BLaER1 (cell line): ENCODE measurements at regions not wholly inside any gene's neighbourhood (a gene's known extent, or its start where the extent isn't known, plus 50 kb on each side); places are given as distances from the start of the nearest gene placed in this dataset.
"Not testable (repeated sequence)": the region's sequence is repeated elsewhere in the genome, so short reads cannot be mapped to it uniquely, and the experiment has no call there.

Experiments
- H3K27ac ChIP-seq: shearing (Covaris generic); formaldehyde crosslinking; 2 replicates; pipeline ENCODE4 v1.8.1; 2022
- H3K27me3 ChIP-seq: shearing (Covaris generic); formaldehyde crosslinking; 2 replicates; pipeline ENCODE4 v1.8.1; 2022
- H3K36me3 ChIP-seq: shearing (Covaris generic); formaldehyde crosslinking; 2 replicates; pipeline ENCODE4 v1.8.1; 2022
- H3K4me1 ChIP-seq: shearing (Covaris generic); formaldehyde crosslinking; 2 replicates; pipeline ENCODE4 v1.8.1; 2022
- H3K4me2 ChIP-seq: shearing (Covaris generic); formaldehyde crosslinking; 2 replicates; pipeline ENCODE4 v1.8.1; 2022
- H3K4me3 ChIP-seq: shearing (Covaris generic); formaldehyde crosslinking; 2 replicates; pipeline ENCODE4 v1.8.1; 2022
- H3K9ac ChIP-seq: shearing (Covaris generic); formaldehyde crosslinking; 2 replicates; pipeline ENCODE4 v1.8.1; 2022
- H3K9me3 ChIP-seq: shearing (Covaris generic); formaldehyde crosslinking; 2 replicates; pipeline ENCODE4 v1.8.1; 2022
- H4K20me1 ChIP-seq: shearing (Covaris generic); formaldehyde crosslinking; 2 replicates; pipeline ENCODE4 v1.8.1; 2022
- Cebpa-rat ChIP-seq: shearing (Covaris generic); IDR thresholded peaks from 2 replicates; pipeline ENCODE4 v1.8.1; 2022

- not testable (repeated sequence) for H3K9ac ChIP-seq, H4K20me1 ChIP-seq, H3K27me3 ChIP-seq, H3K4me1 ChIP-seq, H3K4me2 ChIP-seq, H3K36me3 ChIP-seq, H3K9me3 ChIP-seq, H3K27ac ChIP-seq, H3K4me3 ChIP-seq
Observed at GRCh38 chr4:55696424-55696823, 60.3 kb upstream of the NMU start.

GRCh38 chr4:55706541-55706940, 70.4 kb upstream of the NMU start:
- Histone ChIP-seq H3K4me2 (no peak overlapping the region), H3K4me3 (no peak overlapping the region), H3K36me3 (no peaks in the 10 kb centered on the region), H3K4me1 (no peaks in the 10 kb centered on the region), H3K9ac (no peak overlapping the region), H3K27ac (no peak overlapping the region), H3K9me3 (0 out of 2 replicates have a peak, but pooled peaks cover 4% of the 10 kb centered on the region), H3K27me3 (no peaks in the 10 kb centered on the region), H4K20me1 (no peaks in the 10 kb centered on the region)
- TF ChIP-seq Cebpa-rat, result no peak

- no peak overlapping the region for H3K4me3 ChIP-seq
- no peaks in the 10 kb centered on the region for H3K36me3 ChIP-seq
- no peak overlapping the region for H3K4me2 ChIP-seq
- no peak overlapping the region for H3K9ac ChIP-seq
- no peaks in the 10 kb centered on the region for H4K20me1 ChIP-seq
- no peak overlapping the region for H3K27ac ChIP-seq
- no peak for TF ChIP-seq Cebpa-rat
- H3K9me3 ChIP-seq, result 0 out of 2 replicates have a peak, but pooled peaks cover 4% of the 10 kb centered on the region
- H3K27me3 ChIP-seq, result no peaks in the 10 kb centered on the region
- no peaks in the 10 kb centered on the region for H3K4me1 ChIP-seq
Observed at GRCh38 chr4:55707507-55707906, 71.4 kb upstream of the NMU start.

- not testable (repeated sequence) for H3K9me3 ChIP-seq, H3K4me3 ChIP-seq, H3K27me3 ChIP-seq, H3K9ac ChIP-seq, H3K36me3 ChIP-seq, H3K4me2 ChIP-seq, H3K27ac ChIP-seq, H4K20me1 ChIP-seq, H3K4me1 ChIP-seq
Observed at GRCh38 chr4:55707991-55708390, 71.9 kb upstream of the NMU start.

- not testable (repeated sequence) for H3K9me3 ChIP-seq, H4K20me1 ChIP-seq, H3K4me3 ChIP-seq, H3K9ac ChIP-seq, H3K36me3 ChIP-seq, H3K4me1 ChIP-seq, H3K27me3 ChIP-seq, H3K4me2 ChIP-seq, H3K27ac ChIP-seq
Observed at GRCh38 chr4:55712835-55713234, 76.7 kb upstream of the NMU start.

GRCh38 chr4:55721651-55722050, 85.6 kb upstream of the NMU start:
- H3K27me3 ChIP-seq, result no peaks in the 10 kb centered on the region
- H3K4me2 ChIP-seq, result no peak overlapping the region
- H3K4me3 ChIP-seq, result no peak overlapping the region
- H3K27ac ChIP-seq, result no peak overlapping the region
- H3K9ac ChIP-seq, result no peak overlapping the region
- no peaks in the 10 kb centered on the region for H3K9me3 ChIP-seq
- no peak for TF ChIP-seq Cebpa-rat
- no peaks in the 10 kb centered on the region for H4K20me1 ChIP-seq
- no peaks in the 10 kb centered on the region for H3K36me3 ChIP-seq
- no peaks in the 10 kb centered on the region for H3K4me1 ChIP-seq

- Histone ChIP-seq H3K27me3 (no peaks in the 10 kb centered on the region), H3K4me2 (no peak overlapping the region), H3K27ac (no peak overlapping the region), H3K9ac (no peak overlapping the region), H3K36me3 (no peaks in the 10 kb centered on the region), H3K9me3 (no peaks in the 10 kb centered on the region), H4K20me1 (no peaks in the 10 kb centered on the region), H3K4me1 (no peaks in the 10 kb centered on the region), H3K4me3 (no peak overlapping the region)
- no peak for TF ChIP-seq Cebpa-rat
Observed at GRCh38 chr4:55722132-55722531, 86.0 kb upstream of the NMU start.

- Histone ChIP-seq H3K27me3 (no peaks in the 10 kb centered on the region), H3K9me3 (no peaks in the 10 kb centered on the region), H3K27ac (no peak overlapping the region), H3K4me3 (no peak overlapping the region), H3K4me2 (no peak overlapping the region), H3K9ac (no peak overlapping the region), H4K20me1 (no peaks in the 10 kb centered on the region), H3K36me3 (no peaks in the 10 kb centered on the region), H3K4me1 (no peaks in the 10 kb centered on the region)
- no peak for TF ChIP-seq Cebpa-rat
Observed at GRCh38 chr4:55723403-55723802, 87.3 kb upstream of the NMU start.

- Histone ChIP-seq H3K36me3 (no peaks in the 10 kb centered on the region), H3K27ac (no peak overlapping the region), H3K9ac (no peak overlapping the region), H3K4me1 (no peaks in the 10 kb centered on the region), H3K9me3 (no peaks in the 10 kb centered on the region), H3K4me3 (no peak overlapping the region), H4K20me1 (no peaks in the 10 kb centered on the region), H3K4me2 (no peak overlapping the region), H3K27me3 (no peaks in the 10 kb centered on the region)
- TF ChIP-seq Cebpa-rat, result no peak
Observed at GRCh38 chr4:55725057-55725456, 89.0 kb upstream of the NMU start.

- TF ChIP-seq Cebpa-rat, result no peak
- H3K4me3 ChIP-seq, result no peak overlapping the region
- no peaks in the 10 kb centered on the region for H3K4me1 ChIP-seq
- no peak overlapping the region for H3K9ac ChIP-seq
- H4K20me1 ChIP-seq, result no peaks in the 10 kb centered on the region
- H3K9me3 ChIP-seq, result no peaks in the 10 kb centered on the region
- no peak overlapping the region for H3K4me2 ChIP-seq
- no peak overlapping the region for H3K27ac ChIP-seq
- H3K36me3 ChIP-seq, result no peaks in the 10 kb centered on the region
- H3K27me3 ChIP-seq, result no peaks in the 10 kb centered on the region
Observed at GRCh38 chr4:55727746-55728145, 91.6 kb upstream of the NMU start.

- Histone ChIP-seq H3K27me3 (no peaks in the 10 kb centered on the region), H3K4me3 (no peak overlapping the region), H4K20me1 (no peaks in the 10 kb centered on the region), H3K27ac (no peak overlapping the region), H3K9me3 (no peaks in the 10 kb centered on the region), H3K36me3 (no peaks in the 10 kb centered on the region), H3K4me1 (no peaks in the 10 kb centered on the region), H3K4me2 (no peak overlapping the region), H3K9ac (no peak overlapping the region)
- TF ChIP-seq Cebpa-rat, result no peak
Observed at GRCh38 chr4:55729351-55730279, 90.0 kb upstream of the EXOC1L start.
